Mesenchymal stem cell (in vitro differentiated cells and primary cell): ENCODE measurements at regions not wholly inside any gene's neighbourhood (a gene's known extent, or its start where the extent isn't known, plus 50 kb on each side); places are given as distances from the start of the nearest gene placed in this dataset.

Source experiments
- DNase-seq: peaks from one replicate; pipeline ENCODE4 v3.0.0-alpha.2; 2013
- H2AFZ ChIP-seq: one replicate; pipeline ENCODE4 v1.6.1; 2013; ENCODE audit warnings: low read depth, mild to moderate bottlenecking, control low read depth, inconsistent platforms, low read length, moderate library complexity
- H2AK5ac ChIP-seq: 2 replicates; pipeline ENCODE4 v1.6.1; 2013; ENCODE audit warnings: low read length, moderate library complexity, mild to moderate bottlenecking, inconsistent platforms; ENCODE audit not compliant: severe bottlenecking
- H2BK120ac ChIP-seq: one replicate; pipeline ENCODE4 v1.6.1; 2013; ENCODE audit warnings: low read depth, mild to moderate bottlenecking, inconsistent platforms, low read length, moderate library complexity
- H2BK12ac ChIP-seq, 2 experiments: one replicate each; pipeline ENCODE4 v1.6.1; 2013; ENCODE audit warnings: inconsistent platforms in 2 of 2, low read length in 2 of 2, mild to moderate bottlenecking in 2 of 2, moderate library complexity in 2 of 2, control low read depth in 1 of 2
- H2BK15ac ChIP-seq: one replicate; pipeline ENCODE4 v1.6.1; 2013; ENCODE audit warnings: mild to moderate bottlenecking, low read depth, inconsistent platforms; ENCODE audit not compliant: poor library complexity, severe bottlenecking
- H2BK5ac ChIP-seq: 2 replicates; pipeline ENCODE4 v1.6.1; 2013; ENCODE audit warnings: low read depth, mild to moderate bottlenecking, low read length, control low read depth, inconsistent platforms; ENCODE audit not compliant: poor library complexity, severe bottlenecking
- H3K14ac ChIP-seq, 2 experiments: one replicate each; pipeline ENCODE4 v1.6.1; 2013; ENCODE audit warnings: inconsistent platforms in 2 of 2, low read length in 2 of 2, control low read depth in 1 of 2, mild to moderate bottlenecking in 1 of 2, moderate library complexity in 1 of 2
- H3K18ac ChIP-seq, 2 experiments: one replicate each; pipeline ENCODE4 v1.6.1; 2013; ENCODE audit warnings: inconsistent platforms in 2 of 2, low read length in 2 of 2, control low read depth in 1 of 2, low read depth in 1 of 2, mild to moderate bottlenecking in 1 of 2
- H3K23ac ChIP-seq, 2 experiments: one replicate each; pipeline ENCODE4 v1.6.1; 2013; ENCODE audit warnings: inconsistent platforms in 2 of 2, low read length in 2 of 2, mild to moderate bottlenecking in 2 of 2, moderate library complexity in 2 of 2, control low read depth in 1 of 2
- H3K27ac ChIP-seq: 2 replicates; pipeline ENCODE4 v1.5.1; 2013; ENCODE audit warnings: mild to moderate bottlenecking, moderate library complexity, low read length, control low read depth, inconsistent platforms; ENCODE audit not compliant: poor library complexity, severe bottlenecking
- H3K27me3 ChIP-seq, 2 experiments: 2 replicates each; pipeline versions ENCODE4 v1.6.1 to v1.7.0; 2013; ENCODE audit warnings: low read length in 2 of 2, mild to moderate bottlenecking in 2 of 2, moderate library complexity in 2 of 2, control low read depth in 1 of 2, inconsistent platforms in 1 of 2; ENCODE audit not compliant: control insufficient read depth in 1 of 2, insufficient read depth in 1 of 2
- H3K36me3 ChIP-seq, 2 experiments: 2 replicates each; pipeline versions ENCODE4 v1.6.1 to v1.7.0; 2013; ENCODE audit warnings: low read length in 2 of 2, control low read depth in 1 of 2, inconsistent platforms in 1 of 2, low read depth in 1 of 2, mild to moderate bottlenecking in 1 of 2; ENCODE audit not compliant: insufficient read depth in 2 of 2, control insufficient read depth in 1 of 2
- H3K4ac ChIP-seq, 2 experiments: one replicate each; pipeline ENCODE4 v1.6.1; 2013; ENCODE audit warnings: inconsistent platforms in 2 of 2, low read length in 2 of 2, mild to moderate bottlenecking in 2 of 2, moderate library complexity in 2 of 2, control low read depth in 1 of 2, low read depth in 1 of 2
- H3K4me1 ChIP-seq: 2 replicates; pipeline ENCODE4 v1.6.1; 2013; ENCODE audit warnings: low read depth, low read length, control low read depth; ENCODE audit not compliant: control insufficient read depth, insufficient read depth
- H3K4me2 ChIP-seq: 2 replicates; pipeline ENCODE4 v1.6.1; 2013; ENCODE audit warnings: low read length, mild to moderate bottlenecking, inconsistent platforms; ENCODE audit not compliant: poor library complexity, severe bottlenecking
- H3K4me3 ChIP-seq, 2 experiments: 2 replicates each; pipeline versions ENCODE4 v1.5.1 to v1.7.0; 2013; ENCODE audit warnings: low read length in 2 of 2, mild to moderate bottlenecking in 2 of 2, control low read depth in 1 of 2, low read depth in 1 of 2; ENCODE audit not compliant: insufficient read depth in 1 of 2
- H3K79me1 ChIP-seq: replicated peaks from 2 replicates; pipeline ENCODE4 v1.6.1; 2013; ENCODE audit warnings: mild to moderate bottlenecking, control low read depth, low read length, inconsistent platforms; ENCODE audit not compliant: poor library complexity, severe bottlenecking
- H3K9ac ChIP-seq: 2 replicates; pipeline ENCODE4 v1.7.0; 2013; ENCODE audit warnings: mild to moderate bottlenecking, low read length, moderate library complexity
- H3K9me3 ChIP-seq: 2 replicates; pipeline ENCODE4 v1.7.0; 2013; ENCODE audit warnings: mild to moderate bottlenecking, low read length; ENCODE audit not compliant: control insufficient read depth
- H4K8ac ChIP-seq: one replicate; pipeline ENCODE4 v1.6.1; 2013; ENCODE audit warnings: inconsistent platforms, mild to moderate bottlenecking, low read length, moderate library complexity
- H4K91ac ChIP-seq: one replicate; pipeline ENCODE4 v1.6.1; 2013; ENCODE audit warnings: mild to moderate bottlenecking, low read length, inconsistent platforms
- WGBS: methylation state at CpG from one replicate; pipeline ENCODE4 v1.1.7; 2013; ENCODE audit warnings: mixed read lengths; 5-methylcytosine and 5-hydroxymethylcytosine counted together

DNA sequence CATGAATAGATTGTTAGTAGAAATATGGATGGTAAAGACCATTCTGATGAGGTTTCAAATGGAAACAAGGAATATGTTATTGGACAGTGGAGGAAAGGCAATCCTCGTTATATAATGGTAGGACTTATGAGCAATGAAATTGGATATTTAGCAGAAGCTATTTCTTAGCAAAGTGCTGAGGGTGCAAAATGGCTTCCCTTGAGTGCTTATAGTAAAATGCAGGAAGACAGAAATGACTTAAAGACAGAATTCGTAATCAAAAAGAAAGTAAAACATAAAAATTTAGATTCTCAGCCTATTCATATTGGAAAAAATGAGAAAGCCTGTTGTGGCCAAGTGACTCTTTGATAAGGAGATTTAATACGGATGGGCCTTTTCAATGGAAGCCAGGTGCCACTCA is 102.1 kb upstream of the ADRA1B start:
- H3K79me1 ChIP-seq = no peaks in the 10 kb centered on the region
- H2BK15ac ChIP-seq = no peak overlapping the region
- no peak overlapping the region for H4K8ac ChIP-seq
- WGBS = 98% methylated on average over 2 of the region's 3 CpGs
- no peak overlapping the region for H3K4me2 ChIP-seq
- no peaks in the 10 kb centered on the region for H3K36me3 ChIP-seq
- no peak overlapping the region for H4K91ac ChIP-seq
- H3K9me3 ChIP-seq = no peaks in the 10 kb centered on the region
- H2AK5ac ChIP-seq = no peak overlapping the region
- no peak for DNase-seq
- no peak overlapping the region for H3K4ac ChIP-seq
- H3K27ac ChIP-seq = no peak overlapping the region
- H3K9ac ChIP-seq = no peak overlapping the region
- peaks cover 0 to 5% of the 10 kb centered on the region in 2 experiments for H3K27me3 ChIP-seq
- H2BK12ac ChIP-seq = no peak overlapping the region
- no peak overlapping the region for H3K18ac ChIP-seq
- no peak overlapping the region for H3K14ac ChIP-seq
- H3K23ac ChIP-seq = no peak overlapping the region
- H2AFZ ChIP-seq = no peak overlapping the region
- peaks cover 1% of the 10 kb centered on the region for H3K4me1 ChIP-seq
- no peak overlapping the region for H2BK120ac ChIP-seq
- H3K4me3 ChIP-seq = no peak overlapping the region
- no peak overlapping the region for H2BK5ac ChIP-seq

DNA sequence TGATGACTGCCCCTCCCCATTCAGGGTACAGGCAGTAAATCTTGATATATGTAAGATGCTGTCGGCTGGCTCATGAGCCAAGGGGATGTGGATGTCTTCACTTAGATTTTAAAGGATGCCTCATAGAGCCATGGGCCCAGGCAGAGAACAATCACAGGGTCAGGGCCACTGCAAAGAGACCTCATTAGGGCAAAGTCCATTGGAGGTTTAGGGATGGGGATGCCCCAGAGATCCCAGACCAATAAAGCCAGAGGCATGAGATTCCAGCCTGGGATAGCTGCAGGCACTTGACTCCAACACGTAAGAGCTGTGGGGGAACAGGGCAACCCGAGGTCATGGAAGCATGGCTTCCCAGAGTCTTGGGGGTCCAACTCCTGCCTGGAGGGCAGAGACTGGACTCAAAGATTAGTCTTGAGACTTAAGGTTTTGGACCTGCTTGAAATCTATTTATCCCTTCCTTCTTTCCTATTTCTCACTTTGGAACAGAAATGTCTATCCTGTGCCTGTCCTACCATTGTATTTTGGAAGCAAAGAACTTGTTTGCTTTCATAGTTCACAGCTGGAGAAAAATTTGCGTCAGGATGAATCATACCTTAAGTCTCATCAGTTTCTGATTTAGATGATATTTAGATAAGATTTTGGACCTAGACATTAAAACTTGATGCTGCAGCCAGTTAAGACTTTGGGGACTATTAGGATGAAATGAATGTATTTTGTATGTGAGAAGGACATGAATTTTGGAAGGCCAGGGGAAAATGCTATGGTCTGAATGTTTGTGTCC is 101.3 kb upstream of the ADRA1B start:
- Histone ChIP-seq H4K91ac (no peak overlapping the region), H3K36me3 (no peaks in the 10 kb centered on the region), H2BK120ac (no peak overlapping the region), H3K4me2 (no peak overlapping the region), H3K27ac (no peak overlapping the region), H3K23ac (no peak overlapping the region), H3K14ac (no peak overlapping the region), H2AK5ac (no peak overlapping the region), H3K4me3 (no peak overlapping the region), H3K4ac (no peak overlapping the region), H3K18ac (no peak overlapping the region), H2BK12ac (no peak overlapping the region), H2AFZ (no peak overlapping the region), H3K9me3 (no peaks in the 10 kb centered on the region), H4K8ac (no peak overlapping the region), H2BK15ac (no peak overlapping the region), H3K79me1 (no peaks in the 10 kb centered on the region), H3K9ac (no peak overlapping the region), H3K4me1 (peaks cover 6% of the 10 kb centered on the region), H3K27me3 (peaks cover 0 to 5% of the 10 kb centered on the region in 2 experiments), H2BK5ac (no peak overlapping the region)
- 81% methylated on average over 4 of the region's 4 CpGs for WGBS
- no peak for DNase-seq

DNA sequence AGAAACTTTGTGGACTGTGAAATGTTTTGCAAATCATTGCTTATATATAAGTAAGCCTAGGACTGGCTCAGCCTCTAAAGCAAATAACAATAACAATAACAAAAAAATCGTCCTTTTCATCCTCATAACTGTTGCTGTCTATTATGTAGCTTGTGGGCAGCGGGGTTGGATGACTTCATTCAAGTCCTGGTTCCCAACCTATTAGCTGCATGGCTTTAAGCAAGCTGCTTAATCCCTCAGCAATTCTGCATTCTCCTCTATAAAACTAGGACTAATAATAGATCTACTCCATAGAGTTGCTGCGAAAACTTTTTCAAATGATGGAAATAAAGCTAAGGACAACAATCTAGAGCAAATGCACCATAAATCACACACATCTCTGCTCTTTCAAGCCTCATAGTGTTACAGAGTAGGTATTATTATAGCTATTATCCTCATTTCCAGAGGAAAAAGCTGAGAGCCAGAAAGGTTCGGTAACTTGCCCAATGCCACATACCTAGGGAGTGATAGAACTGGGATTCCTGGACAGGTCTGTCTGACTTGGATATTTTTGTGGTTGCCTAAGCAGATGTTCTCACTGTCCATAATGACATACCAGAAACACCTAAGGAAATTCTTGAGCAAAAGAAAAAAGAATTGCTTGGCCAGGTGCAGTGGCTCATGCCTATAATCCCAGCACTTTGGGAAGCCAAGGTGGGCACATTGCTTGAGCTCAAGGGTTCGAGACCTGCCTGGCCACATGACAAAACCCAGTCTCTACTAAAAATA is 98.8 kb upstream of the ADRA1B start:
- no peak overlapping the region for H2BK15ac ChIP-seq
- H3K4ac ChIP-seq = no peak overlapping the region
- H2BK12ac ChIP-seq = no peak overlapping the region
- H3K36me3 ChIP-seq = no peaks in the 10 kb centered on the region
- no peaks in the 10 kb centered on the region for H3K79me1 ChIP-seq
- no peak overlapping the region for H3K4me3 ChIP-seq
- no peak overlapping the region for H3K9ac ChIP-seq
- no peak overlapping the region for H2BK5ac ChIP-seq
- peaks cover 0 to 9% of the 10 kb centered on the region in 2 experiments for H3K27me3 ChIP-seq
- H3K18ac ChIP-seq = no peak overlapping the region
- no peak overlapping the region for H3K4me2 ChIP-seq
- H2BK120ac ChIP-seq = no peak overlapping the region
- no peak overlapping the region for H4K8ac ChIP-seq
- H3K14ac ChIP-seq = no peak overlapping the region
- H3K4me1 ChIP-seq = peaks cover 8% of the 10 kb centered on the region
- no peak overlapping the region for H4K91ac ChIP-seq
- no peak overlapping the region for H2AK5ac ChIP-seq
- DNase-seq = no peak
- H3K9me3 ChIP-seq = no peaks in the 10 kb centered on the region
- H3K23ac ChIP-seq = no peak overlapping the region
- no peak overlapping the region for H2AFZ ChIP-seq
- H3K27ac ChIP-seq = no peak overlapping the region
- WGBS = 81% methylated on average over 4 of the region's 5 CpGs

DNA sequence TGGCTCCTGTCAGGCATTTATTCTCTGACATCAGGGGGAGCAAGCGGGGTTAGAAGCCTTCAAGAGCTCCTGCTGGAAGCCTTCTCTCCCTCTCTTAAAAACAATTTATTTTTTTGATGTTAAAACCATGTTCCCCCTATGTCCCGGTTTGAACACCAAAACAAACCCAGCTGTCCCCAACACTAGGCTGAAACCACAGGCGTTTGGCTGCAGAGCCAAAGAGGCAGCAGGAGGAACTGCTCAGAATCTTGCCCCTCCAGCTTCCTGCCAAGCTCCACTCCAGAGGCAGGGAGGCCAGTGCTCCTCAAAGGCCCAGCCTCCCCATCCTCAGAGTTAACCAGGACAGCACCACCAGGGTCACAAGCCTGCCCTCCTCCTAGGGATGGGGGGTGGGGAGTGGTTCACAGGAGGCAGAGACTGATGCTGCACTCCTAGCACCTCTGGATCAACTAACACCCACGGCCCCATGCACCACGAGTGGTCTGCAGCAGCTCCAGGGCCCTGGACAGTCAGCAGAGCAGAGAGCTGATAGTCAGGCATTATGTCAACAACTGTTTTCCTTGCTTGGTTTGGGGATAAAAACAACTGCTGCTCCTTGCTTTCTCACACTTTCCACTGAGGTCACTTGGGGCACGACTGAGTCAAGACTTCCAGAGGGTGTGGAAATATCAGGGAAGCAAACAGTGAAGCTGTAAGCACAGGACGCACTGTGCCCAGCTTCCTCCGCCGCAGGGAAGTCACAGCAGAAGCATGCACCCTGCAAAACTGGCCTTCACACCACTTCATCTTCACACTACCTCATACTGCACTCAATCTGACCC is 96.5 kb upstream of the ADRA1B start:
- no peak overlapping the region for H3K18ac ChIP-seq
- DNase-seq = peak; percentile 91
- no peak overlapping the region for H2AFZ ChIP-seq
- no peak overlapping the region for H4K8ac ChIP-seq
- no peak overlapping the region for H2BK15ac ChIP-seq
- H3K4me1 ChIP-seq = peaks cover 8% of the 10 kb centered on the region
- H3K4ac ChIP-seq = no peak overlapping the region
- no peak overlapping the region for H3K14ac ChIP-seq
- H2BK5ac ChIP-seq = no peak overlapping the region
- H3K27me3 ChIP-seq = peaks cover 0 to 15% of the 10 kb centered on the region in 2 experiments
- no peak overlapping the region for H3K4me2 ChIP-seq
- 48% methylated on average over 9 of the region's 9 CpGs for WGBS
- H2AK5ac ChIP-seq = no peak overlapping the region
- H3K4me3 ChIP-seq = no peak overlapping the region
- no peak overlapping the region for H2BK120ac ChIP-seq
- no peak overlapping the region for H3K9ac ChIP-seq
- H3K23ac ChIP-seq = no peak overlapping the region
- H3K9me3 ChIP-seq = no peaks in the 10 kb centered on the region
- no peaks in the 10 kb centered on the region for H3K36me3 ChIP-seq
- H3K79me1 ChIP-seq = no peaks in the 10 kb centered on the region
- H4K91ac ChIP-seq = no peak overlapping the region
- no peak overlapping the region for H2BK12ac ChIP-seq
- no peak overlapping the region for H3K27ac ChIP-seq
